ENCODE measurements at regions not wholly inside any gene's neighbourhood (a gene's known extent, or its start where the extent isn't known, plus 50 kb on each side); places are given as distances from the start of the nearest gene placed in this dataset.

GRCh38 chrY:12525206-12525605 is 175.8 kb upstream of the USP9Y start:
- TF ChIP-seq CTCF (IDR thresholded peaks at IDR 0.05) (no peak), POLR2A (IDR thresholded peaks at IDR 0.05) (no peak)
